PC-9 (cell line): ENCODE measurements at regions not wholly inside any gene's neighbourhood (a gene's known extent, or its start where the extent isn't known, plus 50 kb on each side); places are given as distances from the start of the nearest gene placed in this dataset.
"Not testable (repeated sequence)": the region's sequence is repeated elsewhere in the genome, so short reads cannot be mapped to it uniquely, and the experiment has no call there.

ENCODE experiments used
- EZH2 ChIP-seq: fragments of 200-600 bp; sonication (generic); IDR thresholded peaks from 2 replicates; pipeline ENCODE4 v1.8.0; 2017; ENCODE audit warnings: antibody characterized with exemption, low read depth
- TF ChIP-seq, protein P1 (sequence below): fragments of 200-600 bp; sonication (generic); conservative IDR thresholded peaks from 2 replicates; pipeline ENCODE4 v1.6.1; 2017; ENCODE audit warnings: mixed run types, antibody characterized with exemption, mild to moderate bottlenecking, moderate library complexity

GRCh38 chr2:111320264-111320663 is 199.6 kb downstream of the BCL2L11 start:
- TF ChIP-seq, protein P1, sequence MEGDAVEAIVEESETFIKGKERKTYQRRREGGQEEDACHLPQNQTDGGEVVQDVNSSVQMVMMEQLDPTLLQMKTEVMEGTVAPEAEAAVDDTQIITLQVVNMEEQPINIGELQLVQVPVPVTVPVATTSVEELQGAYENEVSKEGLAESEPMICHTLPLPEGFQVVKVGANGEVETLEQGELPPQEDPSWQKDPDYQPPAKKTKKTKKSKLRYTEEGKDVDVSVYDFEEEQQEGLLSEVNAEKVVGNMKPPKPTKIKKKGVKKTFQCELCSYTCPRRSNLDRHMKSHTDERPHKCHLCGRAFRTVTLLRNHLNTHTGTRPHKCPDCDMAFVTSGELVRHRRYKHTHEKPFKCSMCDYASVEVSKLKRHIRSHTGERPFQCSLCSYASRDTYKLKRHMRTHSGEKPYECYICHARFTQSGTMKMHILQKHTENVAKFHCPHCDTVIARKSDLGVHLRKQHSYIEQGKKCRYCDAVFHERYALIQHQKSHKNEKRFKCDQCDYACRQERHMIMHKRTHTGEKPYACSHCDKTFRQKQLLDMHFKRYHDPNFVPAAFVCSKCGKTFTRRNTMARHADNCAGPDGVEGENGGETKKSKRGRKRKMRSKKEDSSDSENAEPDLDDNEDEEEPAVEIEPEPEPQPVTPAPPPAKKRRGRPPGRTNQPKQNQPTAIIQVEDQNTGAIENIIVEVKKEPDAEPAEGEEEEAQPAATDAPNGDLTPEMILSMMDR, result not testable (repeated sequence)
- not testable (repeated sequence) for TF ChIP-seq EZH2
